Cardiac septum (tissue), 1 donor: ENCODE measurements at regions not wholly inside any gene's neighbourhood (a gene's known extent, or its start where the extent isn't known, plus 50 kb on each side); places are given as distances from the start of the nearest gene placed in this dataset.
A peak's percentile ranks its signal among the peaks of the same experiment; 100 is the strongest.

Source experiments
- DNase-seq: peaks from one replicate; pipeline ENCODE4 v3.0.0-alpha.2; 2020; ENCODE audit warnings: low spot score
- intact Hi-C: fragments of 100-400 bp; cut with DNase I; formaldehyde crosslinking; loops from one replicate; pipeline ENCODE4 v1.14.0; 2022
- donor health status: DM: no; HTN: no; CAD: no.

DNA sequence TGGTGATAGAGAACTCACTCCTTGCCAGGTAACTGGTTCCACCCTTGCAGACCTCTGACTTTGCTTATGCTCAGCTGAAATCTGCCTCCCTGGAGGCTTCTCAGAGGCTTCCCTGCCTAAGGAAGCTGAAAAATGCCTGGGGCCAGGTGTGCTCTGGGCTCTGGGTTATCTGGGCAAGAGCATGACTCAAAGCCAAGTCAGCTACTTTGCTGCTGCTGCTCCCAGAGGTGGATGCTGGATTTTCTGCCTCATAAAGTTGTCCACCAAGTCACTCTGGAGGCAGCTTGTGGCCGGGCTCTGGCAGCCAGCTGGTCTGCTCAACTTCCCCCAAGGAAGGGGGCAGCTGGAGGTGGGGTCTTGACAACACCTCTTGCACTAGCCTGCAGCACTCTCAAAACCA lies 132.7 kb downstream of the PJA1 start:
- intact Hi-C loops = no loop called here
- DNase-seq = no peak

DNA sequence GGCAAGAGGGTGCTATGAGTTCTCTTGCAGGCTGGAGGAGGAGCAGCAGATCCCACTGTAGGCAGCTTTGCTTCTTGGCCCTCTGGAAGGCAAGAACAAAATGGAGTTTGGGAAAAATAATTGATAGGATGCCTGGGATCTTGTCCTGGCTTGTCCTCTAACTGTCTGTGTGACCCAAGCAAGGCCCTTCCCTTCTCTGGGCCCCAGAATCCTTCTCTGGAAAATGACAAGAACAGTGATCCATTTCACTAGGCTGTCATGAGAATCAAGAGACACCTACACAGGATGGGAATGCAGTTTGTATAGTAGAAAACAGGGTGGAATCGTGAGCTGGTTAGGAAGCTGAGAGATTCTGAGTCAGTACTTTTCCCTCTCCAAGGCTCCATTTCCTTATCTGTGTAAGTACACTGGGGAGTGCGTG lies 133.3 kb downstream of the PJA1 start:
- intact Hi-C loops = no loop called here
- no peak for DNase-seq

GRCh38 chrX:69031181-69031580 lies 134.1 kb downstream of the PJA1 start:
- no peak for DNase-seq
- intact Hi-C loops = no loop called here

- intact Hi-C loops = no loop called here
- peak; percentile 66 for DNase-seq
Measured at GRCh38 chrX:69029771-69030170, 135.5 kb downstream of the PJA1 start.

GRCh38 chrX:69028761-69029120 lies 136.5 kb downstream of the PJA1 start:
- intact Hi-C loops = no loop called here
- no peak for DNase-seq

- intact Hi-C loops = no loop called here
- peak; percentile 36 for DNase-seq
Measured at GRCh38 chrX:69028006-69028760, 137.1 kb downstream of the PJA1 start.

GRCh38 chrX:69027181-69028005 lies 137.9 kb downstream of the PJA1 start:
- DNase-seq = peak; percentile 38

DNA sequence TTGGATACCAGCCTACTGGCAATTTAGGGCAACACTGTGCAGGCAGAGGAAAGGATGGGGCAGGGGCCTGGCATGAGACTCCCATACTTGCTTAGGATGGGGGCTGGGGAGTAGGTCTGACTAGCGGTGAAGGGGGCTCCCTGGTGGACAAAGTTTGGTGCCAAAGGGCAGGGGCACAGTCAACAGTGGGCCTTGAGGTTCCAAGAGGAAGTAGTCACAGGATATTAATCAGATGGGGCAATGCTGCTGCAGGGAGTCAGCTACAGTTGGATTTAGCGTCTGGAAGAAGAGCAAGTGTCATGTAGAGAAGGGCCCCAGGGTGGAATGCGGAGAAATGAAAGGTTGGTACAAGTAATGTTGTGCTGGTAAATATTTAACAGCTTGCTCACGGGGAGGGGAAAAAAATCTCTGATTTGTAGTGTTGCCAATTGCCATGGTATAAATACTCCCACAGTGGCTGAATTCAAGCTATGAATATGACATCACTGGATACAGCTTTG lies 139.4 kb downstream of the PJA1 start:
- no peak for DNase-seq
- intact Hi-C loops = no loop called here

More at GRCh38 chrX:69027181-69028005, 137.9 kb downstream of the PJA1 start:
- intact Hi-C loops = no loop called here

- intact Hi-C loops = no loop called here
- no peak for DNase-seq
Measured at GRCh38 chrX:69024931-69025330, 140.3 kb downstream of the PJA1 start.

GRCh38 chrX:69024161-69024736 lies 141.0 kb downstream of the PJA1 start:
- no peak for DNase-seq

GRCh38 chrX:69022430-69022829 lies 142.8 kb downstream of the PJA1 start:
- intact Hi-C loops = no loop called here
- no peak for DNase-seq

More at GRCh38 chrX:69024161-69024736, 141.0 kb downstream of the PJA1 start:
- intact Hi-C loops = no loop called here

- intact Hi-C loops = no loop called here
Measured at GRCh38 chrX:69021141-69021960, 143.9 kb downstream of the PJA1 start.

GRCh38 chrX:69020316-69020715 lies 144.9 kb downstream of the PJA1 start:
- intact Hi-C loops = no loop called here

More at GRCh38 chrX:69021141-69021960, 143.9 kb downstream of the PJA1 start:
- no peak for DNase-seq

DNA sequence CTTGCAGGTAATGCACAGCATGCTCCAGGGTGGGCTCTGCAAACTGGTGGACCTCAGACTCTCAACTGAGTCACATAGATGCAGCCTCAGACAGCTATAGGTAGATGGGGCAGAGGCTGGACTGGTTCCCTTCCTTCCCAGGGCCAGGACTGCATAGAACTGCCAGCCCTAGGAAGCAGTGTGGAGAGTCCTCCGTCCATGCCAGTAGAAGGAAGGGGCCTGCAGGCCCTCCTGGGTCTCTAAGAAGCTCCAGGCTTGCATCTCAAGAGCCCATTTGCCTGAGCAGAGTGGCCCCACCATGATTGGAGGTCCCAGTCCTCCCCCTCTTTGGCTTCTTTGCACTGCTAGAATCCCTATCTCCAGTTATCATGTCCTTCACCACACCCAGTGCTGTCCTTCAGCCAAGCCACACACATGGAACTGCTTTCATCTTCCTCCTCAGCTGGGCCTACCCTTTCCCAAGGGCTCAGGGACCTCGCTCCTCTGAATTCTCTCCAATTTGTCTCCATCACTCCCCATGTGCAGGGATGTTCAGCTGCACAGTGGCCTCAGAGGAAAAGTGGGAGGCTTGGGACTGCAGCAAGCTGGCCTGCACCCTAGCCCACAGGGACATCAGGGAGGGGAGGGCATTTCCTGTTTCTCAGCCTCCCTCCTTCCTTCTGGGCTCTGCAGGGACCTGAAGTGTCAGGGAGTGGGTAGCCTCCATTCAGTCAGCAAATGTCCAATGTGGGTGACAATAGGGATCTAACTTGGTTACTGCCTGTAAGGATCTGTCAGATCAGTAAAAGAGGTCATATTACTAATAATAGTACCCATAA lies 146.0 kb downstream of the PJA1 start:
- DNase-seq = no peak

More at GRCh38 chrX:69020316-69020715, 144.9 kb downstream of the PJA1 start:
- no peak for DNase-seq

GRCh38 chrX:69018416-69019072 lies 146.7 kb downstream of the PJA1 start:
- no peak for DNase-seq
- intact Hi-C loops = no loop called here

More for the DNA sequence above, 146.0 kb downstream of the PJA1 start:
- intact Hi-C loops = no loop called here

GRCh38 chrX:69016293-69016941 lies 148.8 kb downstream of the PJA1 start:
- DNase-seq = no peak
- intact Hi-C loops = no loop called here

DNA sequence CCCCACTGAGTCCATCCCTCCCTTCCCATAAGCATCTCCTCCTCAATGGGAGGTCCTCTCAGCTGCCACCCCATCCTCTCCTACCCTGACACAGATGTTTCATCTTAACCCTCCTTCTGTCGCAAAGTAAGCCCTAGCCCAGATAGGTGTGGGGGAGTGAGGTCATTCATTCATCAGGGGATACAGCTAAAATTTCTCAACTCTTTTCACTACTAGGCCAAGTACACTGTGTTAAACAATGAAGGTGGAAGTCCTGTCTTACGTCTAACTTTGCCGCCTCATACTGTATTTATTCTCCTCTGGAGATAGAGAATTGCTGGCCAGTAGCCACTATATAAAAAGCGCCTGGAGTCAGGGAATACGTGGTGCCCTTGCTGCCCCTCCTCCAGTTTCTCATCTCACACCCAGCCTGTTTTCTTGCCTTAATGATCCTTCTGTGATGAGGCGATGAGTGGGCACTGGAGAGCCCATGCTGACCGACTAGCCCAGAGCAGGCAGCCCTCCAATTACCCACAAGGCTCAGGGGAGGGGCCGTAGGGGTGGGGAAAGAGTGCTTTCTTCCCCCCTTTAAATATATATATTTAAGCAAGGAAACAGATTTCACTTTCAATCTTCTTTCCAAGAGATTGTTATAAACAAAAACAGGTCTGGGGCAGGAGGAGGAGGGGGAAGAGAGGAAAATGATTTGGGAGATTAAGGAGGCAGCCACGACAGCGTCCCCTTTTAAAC lies 149.5 kb downstream of the PJA1 start:
- intact Hi-C loops = no loop called here
- no peak for DNase-seq
